Activated CD4-positive, alpha-beta T cell treated with anti-CD3 and anti-CD28 coated beads for 4 hours (primary cell): ENCODE measurements at regions not wholly inside any gene's neighbourhood (a gene's known extent, or its start where the extent isn't known, plus 50 kb on each side); places are given as distances from the start of the nearest gene placed in this dataset.

ENCODE experiments used
- DNase-seq, 2 donors: peaks; one replicate each; pipeline ENCODE4 v3.0.0-alpha.2; 2020

DNA sequence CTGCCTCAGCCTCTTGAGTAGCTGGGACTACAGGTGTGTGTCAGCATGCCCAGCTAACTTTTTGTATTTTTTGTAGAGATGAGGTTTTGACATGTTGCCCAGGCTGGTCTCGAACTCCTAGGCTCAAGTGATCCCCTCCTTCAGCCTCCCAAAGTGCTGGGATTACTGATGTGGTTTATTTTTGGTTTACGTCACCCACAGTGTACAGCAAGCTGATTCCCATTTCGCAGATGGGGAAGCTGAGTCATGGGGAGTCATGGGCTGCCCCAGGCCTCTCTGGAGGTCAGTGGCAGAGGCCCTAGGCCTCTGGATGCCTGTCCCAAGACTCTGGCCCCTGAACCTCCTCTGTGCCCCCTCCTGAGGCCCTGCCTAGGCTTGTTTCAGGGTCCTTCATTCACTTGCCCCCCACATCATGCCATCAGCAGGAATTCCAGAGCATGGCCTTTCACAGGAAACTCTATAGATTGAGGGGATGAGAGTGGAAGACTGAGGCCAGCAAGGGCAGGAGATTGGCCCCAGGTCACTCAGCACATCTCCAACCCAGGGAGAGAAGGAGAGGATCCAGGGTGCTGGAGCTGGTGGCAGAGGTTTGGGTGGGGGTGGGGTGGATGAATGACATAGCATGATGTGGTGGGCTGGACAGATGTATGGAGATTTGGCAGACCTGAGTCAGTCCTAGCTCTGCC, 266.0 kb downstream of the PTPRU start:
- no peak for DNase-seq

DNA sequence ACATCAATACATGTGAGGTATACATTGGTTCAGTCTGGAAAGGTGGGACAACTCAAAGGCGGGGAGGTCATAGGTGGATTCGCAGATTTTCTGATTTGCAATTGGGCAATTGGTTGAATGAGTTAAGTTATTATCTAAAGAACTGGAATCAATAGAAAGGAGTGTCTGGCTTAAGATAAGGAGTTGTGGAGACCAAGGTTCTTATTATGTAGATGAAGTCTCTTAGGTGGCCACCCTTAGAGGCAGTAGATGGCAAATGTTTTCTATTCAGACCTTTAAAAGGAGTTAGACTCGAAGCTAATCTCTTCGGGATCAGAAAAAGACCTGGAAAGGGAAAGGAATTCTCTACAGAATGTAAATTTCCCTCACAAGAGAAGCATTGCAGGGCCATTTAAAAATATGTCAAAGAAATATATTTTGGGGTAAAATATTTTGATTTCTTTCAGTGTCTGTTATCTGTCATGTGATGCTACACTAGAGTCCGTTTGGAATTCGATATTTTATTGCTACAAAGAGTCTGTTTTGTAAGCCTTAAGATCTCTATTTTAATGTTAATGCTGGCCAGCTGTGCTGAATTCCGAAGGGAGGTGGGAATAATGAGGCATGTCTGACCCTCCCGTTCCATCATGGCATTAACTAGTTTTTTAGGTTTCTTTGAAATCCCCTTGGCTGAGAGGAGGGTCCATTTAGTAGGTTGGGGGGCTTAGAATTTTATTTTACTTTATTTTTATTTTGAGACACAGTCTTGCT, 265.1 kb downstream of the PTPRU start:
- no peak for DNase-seq

DNA sequence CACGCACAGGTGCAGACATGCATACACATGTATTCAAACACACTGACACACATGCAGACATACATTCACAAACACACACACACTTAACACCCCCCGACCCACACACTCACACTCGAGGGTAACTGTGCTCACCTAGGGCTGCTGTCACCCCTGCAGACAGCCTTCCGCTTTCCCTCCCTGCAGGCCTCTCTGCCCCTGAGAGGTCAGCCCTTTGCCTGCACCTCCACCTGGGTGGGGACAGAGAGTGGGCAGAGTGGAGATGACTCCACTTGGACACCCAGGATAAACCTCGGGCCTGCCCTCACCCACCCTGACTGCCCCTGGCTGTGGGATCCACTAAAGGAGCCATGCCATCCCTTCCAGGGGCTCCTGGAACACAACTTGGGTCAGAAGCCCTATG, 264.3 kb downstream of the PTPRU start:
- no peak for DNase-seq

DNA sequence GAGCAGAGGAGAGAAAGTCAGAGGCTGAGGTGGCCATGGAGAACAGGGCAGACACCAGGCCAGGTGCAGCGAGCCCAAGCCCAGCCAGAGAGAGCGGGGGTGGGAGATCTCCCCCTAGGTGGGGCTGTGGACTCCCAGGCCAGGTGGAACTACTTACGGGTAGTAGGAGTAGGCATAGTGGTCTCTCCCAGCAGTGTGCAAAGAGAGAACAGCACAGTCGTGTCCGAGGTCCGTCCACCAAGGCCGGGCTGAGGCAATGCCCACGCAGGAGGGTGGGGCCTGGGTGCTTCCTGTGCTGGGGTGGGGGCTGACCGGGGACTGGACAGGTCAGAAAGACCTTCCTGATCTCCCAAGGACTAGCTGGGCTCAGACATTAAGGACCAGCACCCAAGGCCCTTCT, 263.7 kb downstream of the PTPRU start:
- no peak for DNase-seq

DNA sequence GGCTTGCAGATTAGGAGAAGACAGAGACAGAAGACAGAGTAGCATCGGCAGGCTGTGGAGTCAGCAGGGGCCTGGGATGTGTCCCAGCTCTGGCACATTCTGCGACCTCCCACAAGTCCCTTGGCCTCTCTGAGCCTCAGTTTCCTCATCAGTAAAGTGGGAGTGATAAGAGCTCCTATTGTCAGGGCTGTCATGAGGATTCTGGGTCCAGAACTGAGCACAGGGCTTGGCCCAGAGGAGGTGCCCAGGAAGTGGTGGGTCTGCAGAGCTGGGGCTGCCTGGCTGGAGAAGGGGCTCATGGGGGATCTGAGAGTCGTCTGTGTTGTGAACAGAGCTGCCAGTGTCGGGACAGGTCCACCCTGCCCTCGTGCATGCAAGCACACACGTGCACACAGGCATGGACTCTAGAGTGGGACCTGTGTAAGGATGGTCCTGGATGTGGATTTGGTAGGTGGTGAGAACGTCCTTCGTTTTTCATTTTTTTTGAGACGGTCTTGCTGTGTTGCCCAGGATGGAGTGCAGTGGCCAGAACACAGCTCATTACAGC, 262.9 kb downstream of the PTPRU start:
- no peak for DNase-seq

DNA sequence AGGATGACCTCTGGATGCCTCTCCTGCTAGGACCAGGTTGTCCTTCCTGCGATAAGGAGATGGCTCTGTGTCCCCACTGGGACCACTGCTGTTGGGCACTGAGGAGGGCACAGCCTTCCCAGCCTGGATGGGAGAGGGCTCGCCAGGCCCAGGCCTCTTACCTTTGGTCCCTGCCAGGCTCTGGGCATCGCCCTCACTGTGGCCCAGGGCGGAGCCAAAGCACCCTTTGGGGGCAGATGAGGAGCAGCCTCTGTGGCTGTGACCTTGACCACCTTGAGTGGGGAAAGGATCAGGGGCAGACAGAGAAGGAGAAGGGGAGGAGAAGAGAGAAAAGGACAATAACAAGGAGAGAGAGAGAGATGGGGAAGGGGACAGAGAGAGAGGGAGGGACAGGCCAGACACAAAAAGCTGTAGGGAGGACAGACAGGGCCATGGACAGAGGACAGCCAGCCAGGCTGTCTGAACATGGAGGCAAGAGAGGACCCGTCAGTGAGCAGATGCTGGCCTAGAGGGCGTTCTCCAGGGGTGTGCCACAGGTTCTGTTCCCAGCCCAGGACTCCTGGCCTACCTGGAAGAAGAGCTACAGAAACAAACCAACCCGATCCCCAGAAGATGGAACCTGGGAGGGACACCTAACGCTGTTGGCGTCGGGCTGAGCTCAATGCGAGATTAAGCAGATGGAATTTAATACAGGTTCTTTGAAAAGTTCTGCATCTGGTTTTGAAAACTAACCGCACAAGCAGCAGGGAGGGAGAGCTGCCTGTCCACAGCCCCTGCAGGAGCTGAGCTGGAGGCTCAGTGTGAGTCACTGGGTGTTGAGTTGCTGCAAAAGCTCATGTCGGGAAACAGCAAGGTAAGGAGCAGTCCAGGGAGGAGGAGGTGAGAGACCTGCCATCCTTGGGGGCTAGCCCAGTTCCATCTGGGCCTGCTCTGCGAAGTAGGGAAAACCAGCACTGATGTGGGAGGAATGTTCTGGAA, 262.1 kb downstream of the PTPRU start:
- no peak for DNase-seq

DNA sequence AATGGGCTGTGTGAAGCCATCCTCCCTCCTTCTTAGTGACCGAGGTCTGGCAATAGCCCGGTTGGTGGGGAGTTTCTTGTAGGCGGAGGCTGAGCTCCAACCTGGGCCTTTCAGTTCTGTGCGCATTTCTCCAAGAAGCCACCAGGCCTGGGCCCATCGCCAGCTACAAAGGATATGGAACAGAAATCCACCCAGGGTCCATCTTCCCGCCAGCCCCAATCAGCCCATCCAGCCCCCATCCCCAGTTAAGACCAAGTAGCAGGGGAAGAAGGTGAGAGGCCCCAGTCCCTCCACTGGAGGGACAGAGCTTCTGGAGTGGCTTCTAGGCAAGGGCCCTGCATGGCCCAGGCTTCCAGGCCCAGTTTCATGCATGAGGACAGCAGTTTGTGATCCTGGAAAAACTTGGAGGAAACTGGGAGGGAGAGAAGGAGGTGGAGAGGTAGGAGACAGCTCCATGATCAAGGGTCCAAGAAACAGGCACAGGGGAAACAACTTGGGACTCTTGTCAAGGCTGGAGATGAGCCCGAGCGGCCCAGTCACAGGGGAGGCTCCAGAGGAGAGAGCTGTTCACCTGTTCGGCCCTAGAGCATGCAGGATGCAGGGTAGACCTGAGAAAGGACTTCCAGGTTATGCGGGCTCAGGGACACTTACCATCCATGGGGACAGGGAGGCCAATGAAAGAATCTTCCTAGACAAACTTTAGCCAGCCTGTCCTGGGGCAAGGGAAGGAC, 261.2 kb downstream of the PTPRU start:
- DNase-seq: no peak

DNA sequence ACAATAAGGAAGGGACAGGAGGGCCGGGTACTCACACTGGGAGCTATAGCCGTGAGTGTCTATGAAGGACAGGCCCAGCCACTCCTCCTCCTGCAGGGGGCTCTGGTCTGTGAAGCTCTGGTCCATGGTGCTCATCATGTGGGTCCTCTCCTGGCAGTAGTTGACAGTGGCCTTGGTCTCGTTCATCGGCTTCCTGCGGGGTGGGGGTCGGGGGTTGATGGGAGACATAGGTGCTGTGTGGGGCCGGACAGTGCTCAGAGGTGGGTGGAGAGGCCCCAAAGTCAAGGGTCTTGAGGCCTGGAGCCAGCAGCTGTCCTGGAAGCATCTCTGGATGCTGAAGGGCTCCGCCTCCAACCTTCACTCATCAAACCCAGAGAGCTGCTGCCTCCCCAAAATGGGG, 260.4 kb downstream of the PTPRU start:
- no peak for DNase-seq

DNA sequence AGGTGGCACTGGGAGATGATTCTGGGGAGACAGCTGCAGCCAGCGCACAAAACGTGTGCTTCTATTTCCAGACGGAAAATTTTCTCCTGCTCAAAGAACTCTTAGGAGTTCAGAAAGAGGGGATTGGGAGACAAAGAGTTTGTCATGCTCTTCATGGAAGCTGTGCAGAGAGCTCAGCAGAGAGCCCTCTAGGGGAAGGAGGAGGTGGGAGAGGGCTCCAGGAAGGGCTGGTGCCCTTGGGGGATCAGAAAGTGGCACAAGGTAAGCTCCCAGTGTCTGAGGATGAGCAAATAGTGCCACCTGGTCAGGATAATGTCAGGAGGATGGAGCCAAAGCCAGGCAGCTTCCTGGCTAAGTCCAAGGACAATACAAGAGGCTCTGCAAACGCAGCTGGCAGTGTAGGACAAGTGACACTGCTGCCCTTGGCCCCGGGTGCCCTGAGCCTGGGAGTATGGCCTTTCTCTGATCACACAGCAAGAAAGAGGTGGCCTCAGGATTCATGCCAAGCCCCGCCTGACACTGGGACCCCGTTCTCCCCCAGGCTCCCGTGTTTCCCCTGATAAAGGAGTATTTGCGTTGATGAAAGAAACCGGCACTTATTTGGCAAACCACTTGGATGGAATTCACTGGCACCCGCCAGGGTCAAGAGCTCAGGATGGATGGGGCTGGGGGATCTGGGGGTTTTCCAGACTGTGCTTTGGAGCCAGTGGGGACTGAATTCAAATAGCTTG, 254.0 kb downstream of the PTPRU start:
- no peak for DNase-seq

DNA sequence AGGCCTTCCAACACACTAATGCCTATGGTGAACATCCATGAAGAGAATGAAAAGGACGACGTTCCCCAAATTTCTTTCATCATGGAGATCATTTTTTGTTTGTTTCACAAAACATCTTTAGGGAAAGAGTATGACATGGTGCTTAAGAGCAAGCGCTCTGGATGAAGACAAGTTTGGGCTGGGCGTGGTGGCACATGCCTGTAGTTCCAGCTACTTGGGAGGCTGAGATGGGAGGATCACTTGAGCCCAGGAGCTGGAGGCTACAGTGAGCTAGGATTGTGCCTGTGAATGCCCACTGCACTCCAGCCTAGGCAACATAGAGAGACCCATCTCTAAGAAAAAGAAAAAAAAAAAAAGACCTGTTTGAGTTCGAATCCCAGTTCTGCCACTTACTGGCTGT, 253.1 kb downstream of the PTPRU start:
- DNase-seq: no peak

DNA sequence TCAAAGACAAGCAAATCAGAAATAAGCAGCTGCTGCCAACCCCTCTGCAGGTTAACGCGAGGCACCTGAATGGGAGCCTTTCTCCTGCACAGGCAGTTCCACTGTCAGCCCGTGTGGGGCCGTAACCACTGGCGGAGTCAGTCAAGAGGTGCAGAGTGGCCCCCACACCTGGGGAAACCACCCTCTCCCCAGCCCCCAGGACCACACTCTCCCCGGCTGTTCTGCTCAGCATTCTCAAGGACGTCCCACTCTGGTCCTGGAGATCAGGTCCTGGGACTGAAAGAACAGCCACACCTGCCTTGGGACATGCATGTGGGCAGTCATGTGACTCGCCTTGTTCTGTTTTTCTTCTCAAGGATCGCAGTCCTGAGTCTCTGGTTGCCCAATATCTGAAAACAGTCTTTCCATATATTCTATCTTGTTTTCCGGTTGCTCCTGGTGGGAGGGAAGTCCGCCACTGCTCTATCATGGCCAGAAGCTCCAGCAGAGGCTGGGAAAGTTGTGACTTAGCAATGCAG, 252.5 kb downstream of the PTPRU start:
- no peak for DNase-seq

DNA sequence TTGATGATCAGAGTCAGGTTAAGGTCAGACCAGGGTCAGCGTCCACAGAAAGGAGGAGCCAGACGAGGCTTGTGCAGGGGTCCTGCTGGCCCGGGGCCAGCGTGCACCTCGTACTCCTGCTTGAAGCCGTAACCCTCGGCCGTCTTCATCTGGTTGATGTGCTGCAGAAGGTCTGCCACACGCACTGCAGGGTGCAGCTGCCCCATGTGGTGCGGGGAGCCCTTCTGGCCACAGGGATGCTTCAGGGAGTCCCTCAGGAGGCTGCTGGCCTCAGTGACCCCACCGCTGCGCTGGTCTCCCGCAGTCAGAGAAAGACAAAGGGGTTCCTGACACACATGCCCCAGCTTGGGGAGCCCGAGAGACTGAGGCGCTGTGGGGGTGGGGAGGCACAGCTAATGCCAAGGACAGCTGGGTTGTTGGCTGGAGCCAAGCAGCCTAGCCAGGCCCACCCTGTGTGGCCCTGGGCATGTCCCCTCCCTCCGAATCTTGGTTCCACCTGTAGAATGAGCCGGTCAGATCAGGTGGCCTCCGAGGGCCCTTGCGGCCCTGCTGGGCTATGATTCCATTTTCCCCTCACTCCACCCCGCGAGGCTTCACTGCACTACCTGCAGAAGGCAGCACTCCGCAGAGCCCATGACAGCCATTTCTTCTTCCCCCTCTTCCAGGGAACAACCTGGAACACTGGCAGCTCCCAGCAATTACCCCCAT, 251.9 kb downstream of the PTPRU start:
- DNase-seq: no peak

DNA sequence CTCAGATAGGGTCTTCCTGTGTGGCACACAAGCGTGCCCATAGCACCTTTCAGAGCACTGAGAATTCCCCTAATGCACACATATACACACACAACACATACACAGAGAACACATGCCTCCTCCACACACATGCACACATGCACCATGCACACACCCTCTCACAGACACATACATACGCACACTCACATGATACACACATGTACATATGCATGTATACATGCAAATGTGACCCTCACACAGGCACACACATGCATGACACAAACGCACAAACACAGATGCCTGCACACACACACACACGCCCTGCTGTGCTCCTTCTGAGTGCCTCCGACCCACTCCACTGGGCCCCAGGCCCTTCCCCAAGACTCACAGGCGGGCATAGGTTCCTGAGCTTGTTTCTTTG, 251.0 kb downstream of the PTPRU start:
- DNase-seq: no peak

DNA sequence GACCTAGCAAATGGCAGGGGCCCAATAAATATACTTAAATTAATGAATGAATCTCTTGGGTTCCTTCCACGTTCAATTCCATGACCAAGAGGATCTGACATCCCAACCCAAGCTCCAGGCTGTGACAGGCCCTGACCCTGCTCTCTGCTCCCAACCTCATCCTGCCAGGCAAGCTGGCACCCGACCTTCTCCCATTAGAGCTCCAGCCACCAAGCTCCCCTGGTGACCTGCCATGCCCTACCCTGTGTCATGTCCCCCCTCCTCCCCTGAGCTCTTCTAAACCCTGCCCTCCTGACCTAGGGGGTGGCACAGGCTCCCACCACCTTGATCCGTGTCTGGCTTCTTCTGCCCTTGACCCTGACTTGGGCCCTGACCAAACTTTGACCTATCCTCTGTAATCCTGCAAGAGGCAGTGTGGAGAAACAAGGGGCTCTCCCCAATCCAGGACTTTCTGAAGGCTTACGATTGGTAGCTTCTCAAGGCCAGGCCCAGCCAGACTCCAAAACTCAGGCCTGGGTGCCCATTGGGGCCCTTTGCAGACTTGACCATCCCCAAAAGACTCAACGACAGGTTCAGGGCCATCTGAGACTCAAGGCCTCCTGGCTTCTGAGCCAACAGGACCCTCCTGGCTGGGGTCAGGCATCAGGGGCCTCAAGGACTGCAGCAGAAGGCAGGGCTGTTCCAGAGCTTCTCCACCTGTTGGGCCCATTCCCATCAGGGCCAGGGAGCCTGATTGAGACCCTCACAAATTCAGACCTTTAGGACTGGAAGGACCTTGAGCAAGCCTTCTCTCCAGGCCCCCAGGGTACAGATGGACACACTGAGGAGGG, 249.0 kb downstream of the PTPRU start:
- DNase-seq: no peak

DNA sequence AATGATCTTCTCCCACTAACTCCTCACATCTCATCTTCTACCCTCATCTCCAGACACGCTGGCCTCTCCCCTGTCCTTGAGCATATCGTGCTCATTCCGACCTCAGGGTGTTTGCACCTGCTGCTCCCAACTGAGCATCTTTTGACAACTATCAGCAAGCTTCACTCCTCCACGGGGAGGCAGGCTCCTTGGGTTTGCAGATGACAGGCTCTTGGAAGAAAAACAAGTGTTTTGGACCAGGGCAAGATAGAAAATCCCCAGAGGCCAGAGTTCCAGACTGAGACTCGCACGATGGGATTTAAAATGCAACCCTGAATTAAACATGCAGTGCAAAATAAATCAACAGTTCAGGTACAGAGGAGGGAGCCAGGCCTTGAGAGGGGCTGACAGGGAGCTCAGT, 246.7 kb downstream of the PTPRU start:
- DNase-seq: no peak

DNA sequence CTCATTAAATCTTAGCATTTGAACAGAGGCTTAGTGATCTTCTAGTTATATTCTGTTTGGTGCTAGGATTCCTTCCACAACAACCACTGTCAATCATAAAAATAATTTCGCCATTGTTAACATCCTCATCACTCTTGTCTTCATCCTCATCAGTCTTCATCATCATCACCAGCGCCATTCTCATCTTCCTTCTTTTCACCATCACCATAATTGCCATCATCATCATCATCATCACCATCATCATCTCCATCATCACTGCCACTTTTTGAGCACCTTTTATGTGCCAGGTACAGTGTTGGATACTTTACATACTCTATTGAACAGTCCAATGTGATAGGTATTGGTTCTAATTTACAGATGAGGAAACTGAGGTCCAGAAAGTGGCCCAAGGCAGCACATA, 245.7 kb downstream of the PTPRU start:
- no peak for DNase-seq

DNA sequence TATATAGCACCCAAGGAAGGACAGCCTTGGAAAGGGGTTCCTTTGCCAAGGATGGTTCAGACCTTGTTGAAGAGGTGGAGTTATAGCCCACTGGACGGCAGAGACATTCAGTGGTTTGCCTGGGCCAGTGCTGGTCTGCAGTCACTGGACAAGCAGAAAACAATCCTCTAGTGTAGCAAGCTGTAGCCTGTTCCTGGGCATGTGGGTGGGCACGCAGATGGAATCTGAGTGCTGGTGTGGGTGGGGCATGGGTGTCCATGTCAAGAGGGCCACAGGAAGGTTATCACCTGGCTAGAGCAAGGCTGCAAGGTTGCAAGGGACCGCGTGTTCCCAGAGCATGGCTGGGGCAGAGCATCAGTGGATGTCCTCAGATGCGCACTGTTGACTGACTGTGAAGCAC, 244.7 kb downstream of the PTPRU start:
- no peak for DNase-seq

DNA sequence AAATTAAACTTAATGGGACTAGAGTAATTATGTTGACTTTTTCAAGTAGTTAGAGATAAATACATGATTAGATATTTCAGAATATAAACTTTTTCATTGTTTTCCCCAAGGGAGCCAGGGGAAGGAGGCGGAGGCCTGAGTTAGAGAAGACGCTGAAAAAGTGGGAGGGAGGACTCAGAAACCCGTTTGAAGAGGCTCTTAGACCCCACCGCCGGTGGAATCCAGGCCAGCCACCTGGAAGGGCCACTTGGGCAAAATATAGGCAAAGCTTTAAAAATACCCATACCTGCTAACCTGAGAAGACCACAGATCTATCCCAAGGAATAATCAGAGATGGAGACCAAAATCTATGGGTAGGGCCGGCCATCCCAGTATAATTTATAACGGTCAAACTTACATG, 242.6 kb downstream of the PTPRU start:
- DNase-seq: no peak

DNA sequence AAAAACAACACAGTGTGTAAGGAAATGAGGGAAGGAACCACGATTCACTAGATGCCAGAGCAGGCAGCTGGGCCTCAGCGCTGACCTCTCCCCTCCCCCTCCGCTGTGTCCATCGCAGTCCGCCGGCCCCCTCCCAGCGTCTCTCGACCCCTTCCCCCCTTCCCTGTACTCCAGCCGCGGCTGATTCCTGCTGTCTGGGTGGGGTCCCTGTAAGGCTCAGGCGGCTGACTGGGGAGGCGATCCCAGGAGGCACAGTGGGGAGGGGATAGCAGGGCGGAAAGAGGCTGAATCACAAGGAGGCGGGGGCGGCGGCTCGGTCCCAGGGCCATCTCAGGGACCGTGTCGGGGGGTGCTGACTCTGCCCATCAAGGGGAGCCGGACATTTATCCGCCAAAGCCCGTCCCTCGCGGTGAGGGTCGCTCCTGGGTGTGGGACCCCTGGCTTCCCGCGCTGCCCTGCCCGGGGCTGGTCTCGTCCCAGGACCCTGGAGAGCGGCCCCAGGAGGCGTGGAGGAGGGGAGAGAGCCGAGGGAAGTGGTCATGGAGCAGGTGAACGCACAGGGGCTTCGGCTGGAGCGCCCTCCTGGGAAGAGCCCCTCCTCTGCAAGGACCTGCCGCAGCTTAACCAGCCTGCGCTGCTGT, 241.9 kb downstream of the PTPRU start:
- DNase-seq: no peak

DNA sequence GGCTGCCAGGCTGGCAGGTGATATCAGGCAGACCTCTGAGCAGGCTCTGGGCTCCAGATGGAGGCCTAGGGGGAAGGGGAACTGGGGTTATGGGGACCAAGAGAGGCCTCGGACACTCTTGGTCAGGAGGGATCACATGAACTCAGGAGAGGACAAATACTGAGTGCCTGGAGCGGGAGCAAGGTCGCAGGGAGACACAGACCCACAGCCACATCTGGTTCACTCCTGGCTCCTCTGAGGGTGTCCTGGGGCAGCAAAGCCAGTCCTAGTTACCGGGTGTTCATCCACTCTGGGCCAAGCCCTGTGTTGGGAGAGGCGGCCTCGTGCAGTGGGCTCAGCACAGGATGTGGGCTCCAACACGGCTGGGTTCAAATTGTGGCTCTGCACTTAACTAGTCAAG, 239.0 kb downstream of the PTPRU start:
- DNase-seq: no peak
